HG02938 (cell line): ENCODE measurements at regions not wholly inside any gene's neighbourhood (a gene's known extent, or its start where the extent isn't known, plus 50 kb on each side); places are given as distances from the start of the nearest gene placed in this dataset.
"Not testable (repeated sequence)": the region's sequence is repeated elsewhere in the genome, so short reads cannot be mapped to it uniquely, and the experiment has no call there.

Experiments used
- ATAC-seq: cut with Tn5 transposase; IDR thresholded peaks from one replicate; pipeline ENCODE4 v1.9.1; 2021; ENCODE audit warnings: mild to moderate bottlenecking, moderate library complexity; ENCODE audit not compliant: unreplicated experiment

GRCh38 chr2:142758973-142759372 is 118.5 kb upstream of the KYNU start:
- ATAC-seq = no peak

GRCh38 chr2:142757111-142757510 is 120.4 kb upstream of the KYNU start:
- no peak for ATAC-seq

- no peak for ATAC-seq
These were observed 121.0 kb upstream of the KYNU start for GRCh38 chr2:142756430-142756829.

- ATAC-seq = no peak
These were observed 122.3 kb upstream of the KYNU start for GRCh38 chr2:142755191-142755590.

- no peak for ATAC-seq
These were observed 123.3 kb upstream of the KYNU start for GRCh38 chr2:142754182-142754581.

GRCh38 chr2:142750858-142751257 is 126.6 kb upstream of the KYNU start:
- no peak for ATAC-seq

- ATAC-seq = no peak
These were observed 128.8 kb upstream of the KYNU start for GRCh38 chr2:142748559-142749099.

GRCh38 chr2:142745691-142746090 is 131.8 kb upstream of the KYNU start:
- no peak for ATAC-seq

GRCh38 chr2:142742371-142743214 is 134.9 kb upstream of the KYNU start:
- no peak for ATAC-seq

- peak; percentile 66 for ATAC-seq
These were observed 135.6 kb upstream of the KYNU start for GRCh38 chr2:142741764-142742269.

GRCh38 chr2:142734770-142735169 is 142.7 kb upstream of the KYNU start:
- ATAC-seq = no peak

GRCh38 chr2:142734231-142734630 is 143.2 kb upstream of the KYNU start:
- no peak for ATAC-seq

GRCh38 chr2:142729814-142730213 is 147.7 kb upstream of the KYNU start:
- ATAC-seq = not testable (repeated sequence)

- ATAC-seq = not testable (repeated sequence)
These were observed 149.5 kb upstream of the KYNU start for GRCh38 chr2:142727821-142728478.

GRCh38 chr2:142725386-142725785 is 152.1 kb upstream of the KYNU start:
- ATAC-seq = no peak

GRCh38 chr2:142724713-142725349 is 152.6 kb upstream of the KYNU start:
- no peak for ATAC-seq

- ATAC-seq = peak; percentile 44
These were observed 153.3 kb upstream of the KYNU start for GRCh38 chr2:142724186-142724585.

- ATAC-seq = peak; percentile 43
These were observed 154.2 kb upstream of the KYNU start for GRCh38 chr2:142723236-142723635.

GRCh38 chr2:142722569-142722968 is 154.9 kb upstream of the KYNU start:
- no peak for ATAC-seq

- no peak for ATAC-seq
These were observed 155.4 kb upstream of the KYNU start for GRCh38 chr2:142722086-142722485.

GRCh38 chr2:142721015-142721414 is 156.4 kb upstream of the KYNU start:
- no peak for ATAC-seq
